GF-D8 (cell line): ENCODE measurements at regions not wholly inside any gene's neighbourhood (a gene's known extent, or its start where the extent isn't known, plus 50 kb on each side); places are given as distances from the start of the nearest gene placed in this dataset.

Source experiments
- DNase-seq: peaks from one replicate; lab custom pipeline; 2025; lab: John Stamatoyannopoulos, UW

DNA sequence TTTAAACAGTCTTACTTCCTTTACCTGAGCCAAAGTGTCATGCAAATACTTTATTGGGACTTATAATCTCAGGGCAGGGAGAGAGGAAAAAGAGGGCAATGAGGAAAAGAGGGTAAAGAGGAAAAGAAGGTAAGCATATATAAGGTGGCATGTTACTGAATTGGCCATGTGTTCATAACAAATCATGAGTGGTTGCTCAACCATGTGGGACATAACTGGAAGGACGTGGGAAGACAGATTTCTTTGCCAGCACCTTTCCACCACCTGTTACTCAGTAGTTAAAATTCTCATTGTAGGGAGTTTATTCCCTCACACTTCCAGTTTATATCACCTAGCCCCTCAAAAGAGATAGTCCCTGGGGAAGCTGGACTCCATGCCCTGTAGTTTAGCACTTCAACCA, 54.7 kb upstream of the TPRG1 start:
- no peak for DNase-seq

DNA sequence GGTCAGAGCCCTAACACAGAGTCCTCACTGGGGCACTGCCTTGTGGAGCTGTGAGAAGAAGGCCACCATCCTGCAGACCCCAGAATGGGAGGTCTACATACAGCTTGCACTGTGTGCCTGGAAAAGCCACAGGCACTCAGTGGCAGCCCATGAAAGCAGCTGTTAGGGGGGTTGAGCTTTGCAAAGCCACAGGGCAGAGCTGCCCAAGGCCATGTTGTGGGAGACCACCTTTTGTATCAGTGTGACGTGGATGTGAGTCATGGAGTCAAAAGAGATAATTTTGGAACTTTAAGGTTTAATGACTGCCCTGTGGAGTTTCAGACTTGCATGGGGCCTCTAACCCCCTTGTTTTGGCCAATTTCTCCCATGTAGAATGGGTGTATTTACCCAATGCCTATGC, 52.9 kb upstream of the TPRG1 start:
- no peak for DNase-seq

DNA sequence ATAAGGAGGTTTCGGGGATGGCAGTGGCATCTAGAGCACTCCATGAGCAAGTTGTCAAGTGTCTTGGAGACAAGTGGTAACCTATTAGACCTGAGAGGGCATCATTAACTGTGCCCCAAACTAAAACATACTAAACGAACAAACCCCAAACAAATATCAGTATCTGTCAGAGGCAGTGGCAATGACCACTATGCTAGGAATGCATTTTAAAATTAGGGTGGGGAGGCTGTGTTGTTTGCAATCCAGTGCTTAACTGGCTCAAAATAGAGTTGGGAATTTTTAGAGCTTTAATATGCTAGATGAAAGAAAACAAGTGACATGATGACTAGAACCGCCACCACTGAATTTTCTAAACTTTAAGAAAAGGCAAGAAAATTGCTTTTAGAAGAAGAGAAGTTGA, 51.8 kb upstream of the TPRG1 start:
- no peak for DNase-seq

DNA sequence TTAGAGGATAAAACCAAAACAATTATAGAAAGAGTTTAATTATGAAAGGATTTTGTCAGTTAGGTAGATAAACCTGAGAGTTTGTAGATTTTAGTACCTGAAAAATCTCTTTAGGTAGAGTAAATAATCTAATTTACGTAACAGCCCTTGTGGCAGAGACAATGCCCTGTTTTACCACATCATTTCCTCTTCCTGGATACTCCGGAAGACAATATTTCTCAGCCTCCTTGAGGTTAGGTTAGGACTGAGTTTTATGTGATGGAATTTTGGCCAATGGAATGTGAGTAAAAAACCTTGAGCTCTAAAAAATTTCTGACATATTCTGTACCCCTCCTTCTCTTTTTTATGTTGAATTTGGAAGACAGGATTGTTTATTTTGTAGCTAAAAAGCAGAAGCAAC, 50.7 kb upstream of the TPRG1 start:
- DNase-seq, result peak; percentile 1
